Neuronal stem cell (in vitro differentiated cells): ENCODE measurements at regions not wholly inside any gene's neighbourhood (a gene's known extent, or its start where the extent isn't known, plus 50 kb on each side); places are given as distances from the start of the nearest gene placed in this dataset.

Experiments
- DNase-seq: peaks from one replicate; pipeline ENCODE4 v3.0.0-alpha.2; 2013; ENCODE audit warnings: low spot score
- H2AFZ ChIP-seq: one replicate; pipeline ENCODE4 v1.6.1; 2013; ENCODE audit warnings: mild to moderate bottlenecking, low read length, inconsistent platforms
- H2AK5ac ChIP-seq: 2 replicates; pipeline ENCODE4 v1.6.1; 2013; ENCODE audit warnings: low read depth, mild to moderate bottlenecking, inconsistent platforms, low read length, moderate library complexity, mixed read lengths
- H2BK120ac ChIP-seq: 2 replicates; pipeline ENCODE4 v1.6.1; 2013; ENCODE audit warnings: low read depth, mild to moderate bottlenecking, inconsistent platforms, low read length, moderate library complexity, mixed read lengths
- H2BK12ac ChIP-seq: one replicate; pipeline ENCODE4 v1.6.1; 2013; ENCODE audit warnings: low read length, inconsistent platforms
- H2BK15ac ChIP-seq: 2 replicates; pipeline ENCODE4 v1.6.1; 2013; ENCODE audit warnings: mild to moderate bottlenecking, low read length, inconsistent platforms, mixed read lengths
- H2BK5ac ChIP-seq: one replicate; pipeline ENCODE4 v1.6.1; 2013; ENCODE audit warnings: inconsistent platforms, mild to moderate bottlenecking, low read length, moderate library complexity
- H3K14ac ChIP-seq: one replicate; pipeline ENCODE4 v1.6.1; 2013; ENCODE audit warnings: low read length, inconsistent platforms
- H3K18ac ChIP-seq: 2 replicates; pipeline ENCODE4 v1.6.1; 2013; ENCODE audit warnings: low read length, inconsistent platforms
- H3K23ac ChIP-seq: 2 replicates; pipeline ENCODE4 v1.6.1; 2013; ENCODE audit warnings: low read depth, mild to moderate bottlenecking, mixed read lengths, low read length, inconsistent platforms; ENCODE audit not compliant: poor library complexity
- H3K27ac ChIP-seq: replicated peaks from 3 replicates; pipeline ENCODE4 v1.5.1; 2013; ENCODE audit warnings: low read length, inconsistent platforms
- H3K27me3 ChIP-seq, 3 experiments: 2 replicates each; pipeline ENCODE4 v1.6.1; 2013; ENCODE audit warnings: low read length in 3 of 3, mild to moderate bottlenecking in 2 of 3, inconsistent platforms in 1 of 3, low read depth in 1 of 3, mixed read lengths in 1 of 3, moderate library complexity in 1 of 3; ENCODE audit not compliant: control insufficient read depth in 3 of 3, insufficient read depth in 3 of 3
- H3K36me3 ChIP-seq, 2 donors: replicated peaks in 1 of 2; 2 replicates each; pipeline ENCODE4 v1.6.1; 2013; ENCODE audit warnings: low read length in 2 of 2; ENCODE audit not compliant: control insufficient read depth in 2 of 2, insufficient read depth in 2 of 2
- H3K4ac ChIP-seq: 2 replicates; pipeline ENCODE4 v1.6.1; 2013; ENCODE audit warnings: inconsistent platforms, mild to moderate bottlenecking, low read length, moderate library complexity
- H3K4me1 ChIP-seq, 2 donors: 1 replicate in 1 of 2; 2 replicates in 1 of 2; pipeline ENCODE4 v1.6.1; 2013; ENCODE audit warnings: low read length in 2 of 2, low read depth in 1 of 2; ENCODE audit not compliant: control insufficient read depth in 2 of 2, insufficient read depth in 1 of 2
- H3K4me2 ChIP-seq: one replicate; pipeline ENCODE4 v1.6.1; 2013; ENCODE audit warnings: mild to moderate bottlenecking, low read length, inconsistent platforms; ENCODE audit not compliant: insufficient read depth, poor library complexity, severe bottlenecking
- H3K4me3 ChIP-seq, 2 donors: 2 replicates each; pipeline ENCODE4 v1.5.1; 2013; ENCODE audit warnings: low read length in 2 of 2, mild to moderate bottlenecking in 2 of 2, inconsistent platforms in 1 of 2, moderate library complexity in 1 of 2
- H3K79me1 ChIP-seq: one replicate; pipeline ENCODE4 v1.6.1; 2013; ENCODE audit warnings: low read depth, mild to moderate bottlenecking, inconsistent platforms, low read length, moderate library complexity
- H3K9ac ChIP-seq: one replicate; pipeline ENCODE4 v1.6.1; 2013; ENCODE audit warnings: mild to moderate bottlenecking, low read depth, low read length, inconsistent platforms; ENCODE audit not compliant: poor library complexity
- H3K9me3 ChIP-seq, 2 donors: replicated peaks in 1 of 2; 2 replicates each; pipeline versions ENCODE3 to v1.6.1; 2013; ENCODE audit warnings: low read length in 2 of 2, mild to moderate bottlenecking in 2 of 2, inconsistent platforms in 1 of 2, low read depth in 1 of 2, mixed read lengths in 1 of 2, moderate library complexity in 1 of 2; ENCODE audit not compliant: control insufficient read depth in 2 of 2, insufficient read depth in 1 of 2
- H4K8ac ChIP-seq: one replicate; pipeline ENCODE4 v1.6.1; 2013; ENCODE audit warnings: low read depth, mild to moderate bottlenecking, inconsistent platforms, low read length, moderate library complexity
- H4K91ac ChIP-seq: one replicate; pipeline ENCODE4 v1.6.1; 2013; ENCODE audit warnings: low read length, low read depth, mild to moderate bottlenecking, inconsistent platforms; ENCODE audit not compliant: poor library complexity
- WGBS, 2 donors: extraction: QIAGEN DNeasy Blood & Tissue Kit; methylation state at CpG; one replicate each; pipeline ENCODE4 v1.1.7; 2013; ENCODE audit warnings: missing lambda C conversion rate in 2 of 2, mixed read lengths in 1 of 2; ENCODE audit not compliant: insufficient read length in 2 of 2, insufficient replicate concordance in 1 of 2; ENCODE audit errors: extremely low coverage in 2 of 2; 5-methylcytosine and 5-hydroxymethylcytosine counted together

DNA sequence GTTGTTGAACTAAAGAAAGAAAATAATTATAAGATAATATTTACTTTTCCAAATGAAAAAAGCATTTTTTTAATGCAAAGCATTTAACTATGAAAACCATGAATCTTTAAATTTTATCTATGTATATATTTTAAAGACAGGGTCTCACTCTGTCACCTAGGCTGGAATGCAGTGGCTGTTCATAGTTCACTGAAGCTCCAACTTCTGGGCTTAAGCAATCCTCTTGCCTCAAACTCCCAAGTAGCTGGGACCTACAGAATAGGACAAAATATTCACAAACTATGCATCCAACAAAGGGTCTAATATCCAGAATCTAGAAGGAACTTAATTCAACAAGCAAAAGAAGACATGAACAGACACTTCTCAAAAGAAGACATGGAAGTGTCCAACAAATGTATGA is 55.9 kb upstream of the ALB start:
- H2BK12ac ChIP-seq, result no peak overlapping the region
- no peaks in the 10 kb centered on the region for H3K27me3 ChIP-seq
- H2BK5ac ChIP-seq, result no peak overlapping the region
- no peak overlapping the region for H2AK5ac ChIP-seq
- no peak overlapping the region for H3K23ac ChIP-seq
- no peak overlapping the region for H2BK120ac ChIP-seq
- H3K4me2 ChIP-seq, result no peak overlapping the region
- no peaks in the 10 kb centered on the region for H3K4me1 ChIP-seq
- H3K36me3 ChIP-seq, result no peaks in the 10 kb centered on the region
- H3K9ac ChIP-seq, result no peak overlapping the region
- no peak overlapping the region for H3K4me3 ChIP-seq
- no peak overlapping the region for H2BK15ac ChIP-seq
- no peak overlapping the region for H3K4ac ChIP-seq
- no peaks in the 10 kb centered on the region for H3K9me3 ChIP-seq
- H3K14ac ChIP-seq, result no peak overlapping the region
- H4K8ac ChIP-seq, result no peak overlapping the region
- no peaks in the 10 kb centered on the region for H3K79me1 ChIP-seq
- no peak for DNase-seq
- H2AFZ ChIP-seq, result no peak overlapping the region
- no peak overlapping the region for H3K27ac ChIP-seq
- H4K91ac ChIP-seq, result no peak overlapping the region
- no peak overlapping the region for H3K18ac ChIP-seq

DNA sequence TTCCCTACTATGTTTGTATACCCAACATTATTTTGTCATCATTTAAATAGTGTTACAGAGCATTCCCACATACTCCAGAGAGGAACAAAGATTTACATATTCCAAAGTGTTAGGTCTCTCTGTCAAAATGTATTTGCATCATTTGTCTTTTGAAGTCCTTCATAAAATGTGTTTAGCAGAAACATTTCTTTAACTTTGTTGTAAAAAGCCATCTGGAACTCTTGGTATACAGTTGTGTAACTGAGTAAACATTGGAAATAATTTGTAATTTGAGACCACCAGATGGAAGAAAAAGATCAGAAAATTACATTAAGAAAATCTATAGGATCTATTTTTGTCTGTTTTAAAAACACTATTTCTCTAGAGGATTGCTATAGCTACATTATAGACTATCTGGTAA is 56.6 kb upstream of the ALB start:
- H3K27me3 ChIP-seq, result no peaks in the 10 kb centered on the region
- no peak overlapping the region for H3K23ac ChIP-seq
- H2AK5ac ChIP-seq, result no peak overlapping the region
- H3K4ac ChIP-seq, result no peak overlapping the region
- no peak overlapping the region for H2BK15ac ChIP-seq
- H3K4me1 ChIP-seq, result no peaks in the 10 kb centered on the region
- H3K4me3 ChIP-seq, result no peak overlapping the region
- no peak overlapping the region for H3K27ac ChIP-seq
- no peak for DNase-seq
- H2AFZ ChIP-seq, result no peak overlapping the region
- H2BK5ac ChIP-seq, result no peak overlapping the region
- no peak overlapping the region for H3K4me2 ChIP-seq
- no peak overlapping the region for H3K9ac ChIP-seq
- no peak overlapping the region for H3K18ac ChIP-seq
- H2BK120ac ChIP-seq, result no peak overlapping the region
- no peaks in the 10 kb centered on the region for H3K36me3 ChIP-seq
- H2BK12ac ChIP-seq, result no peak overlapping the region
- H3K79me1 ChIP-seq, result no peaks in the 10 kb centered on the region
- H3K14ac ChIP-seq, result no peak overlapping the region
- no peaks in the 10 kb centered on the region for H3K9me3 ChIP-seq
- no peak overlapping the region for H4K91ac ChIP-seq
- no peak overlapping the region for H4K8ac ChIP-seq

DNA sequence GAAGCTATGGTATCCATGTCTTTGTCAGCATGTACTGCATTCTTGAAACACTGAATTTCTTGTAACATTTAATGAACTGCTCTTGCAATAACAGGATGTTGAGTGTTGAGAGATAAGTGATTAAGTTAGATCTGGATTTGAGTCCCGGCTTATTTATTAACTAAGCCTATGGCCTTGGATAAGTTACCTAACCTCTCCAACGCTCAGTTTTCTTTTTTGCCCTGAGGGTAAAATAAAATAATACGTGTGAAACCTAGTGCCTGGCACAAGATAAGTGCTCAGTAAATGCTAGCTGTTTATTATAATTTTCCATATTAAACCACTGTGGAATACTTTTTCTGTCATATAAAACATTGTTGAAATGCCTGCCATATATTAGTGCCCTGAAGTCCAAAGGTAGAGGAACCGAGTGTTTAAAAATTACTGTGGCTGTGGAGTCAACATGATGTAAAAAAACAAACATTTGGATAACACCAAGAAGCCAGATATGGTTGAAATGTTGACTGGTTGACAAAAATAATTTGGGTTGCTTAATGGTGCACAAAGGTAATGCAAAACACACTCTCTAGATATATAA is 58.6 kb upstream of the ALB start:
- Histone ChIP-seq H3K4me1 (no peaks in the 10 kb centered on the region), H3K9me3 (no peaks in the 10 kb centered on the region), H3K27ac (no peak overlapping the region), H2AK5ac (no peak overlapping the region), H4K91ac (no peak overlapping the region), H2BK5ac (no peak overlapping the region), H3K4me3 (no peak overlapping the region), H2BK15ac (no peak overlapping the region), H2BK12ac (no peak overlapping the region), H3K23ac (no peak overlapping the region), H2BK120ac (no peak overlapping the region), H3K79me1 (no peaks in the 10 kb centered on the region), H3K4me2 (no peak overlapping the region), H3K14ac (no peak overlapping the region), H3K9ac (no peak overlapping the region), H4K8ac (no peak overlapping the region), H3K36me3 (no peaks in the 10 kb centered on the region), H3K4ac (no peak overlapping the region), H3K18ac (no peak overlapping the region), H3K27me3 (no peaks in the 10 kb centered on the region), H2AFZ (no peak overlapping the region)
- no peak for DNase-seq
- no CpG with 5 or more reads among the region's 4 CpGs for WGBS, 2 donors

DNA sequence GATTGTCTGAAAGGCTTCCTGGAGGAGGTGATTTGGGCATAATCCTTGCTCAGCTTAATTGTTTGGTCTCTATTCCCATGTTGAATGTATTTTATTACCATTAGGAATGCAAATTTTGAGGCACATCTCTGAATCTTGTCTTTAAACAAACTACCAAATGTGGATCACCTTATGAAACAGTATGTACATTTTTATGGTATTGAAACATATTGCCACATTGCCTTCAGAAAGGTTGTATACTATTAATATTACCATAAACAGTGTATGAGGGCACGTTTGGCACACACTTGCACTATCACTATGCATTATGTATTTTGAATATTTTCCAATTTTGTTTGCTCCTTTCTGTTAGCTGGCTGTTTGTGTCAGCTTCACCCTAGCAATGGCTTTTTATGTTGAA is 60.0 kb upstream of the ALB start:
- H2BK5ac ChIP-seq, result no peak overlapping the region
- H3K79me1 ChIP-seq, result no peaks in the 10 kb centered on the region
- H4K91ac ChIP-seq, result no peak overlapping the region
- no peaks in the 10 kb centered on the region for H3K27me3 ChIP-seq
- H3K23ac ChIP-seq, result no peak overlapping the region
- H2BK12ac ChIP-seq, result no peak overlapping the region
- no peaks in the 10 kb centered on the region for H3K4me1 ChIP-seq
- no peak overlapping the region for H2AK5ac ChIP-seq
- H4K8ac ChIP-seq, result no peak overlapping the region
- H3K36me3 ChIP-seq, result no peaks in the 10 kb centered on the region
- no peak overlapping the region for H2BK120ac ChIP-seq
- H3K9me3 ChIP-seq, result no peaks in the 10 kb centered on the region
- H3K4me3 ChIP-seq, result no peak overlapping the region
- DNase-seq, result no peak
- no CpG with 5 or more reads among the region's 1 CpG for WGBS, 2 donors
- no peak overlapping the region for H2AFZ ChIP-seq
- H3K9ac ChIP-seq, result no peak overlapping the region
- no peak overlapping the region for H3K27ac ChIP-seq
- no peak overlapping the region for H2BK15ac ChIP-seq
- no peak overlapping the region for H3K4ac ChIP-seq
- no peak overlapping the region for H3K4me2 ChIP-seq
- H3K18ac ChIP-seq, result no peak overlapping the region
- H3K14ac ChIP-seq, result no peak overlapping the region
